Upper lobe of left lung (tissue), 6 donors: ENCODE measurements at regions not wholly inside any gene's neighbourhood (a gene's known extent, or its start where the extent isn't known, plus 50 kb on each side); places are given as distances from the start of the nearest gene placed in this dataset.

ENCODE experiments used
- ATAC-seq, 2 donors: fragments of 200-7000 bp; cut with Tn5 transposase; one replicate each; pipeline ENCODE4 v1.9.1; 2022; ENCODE audit warnings: mild to moderate bottlenecking in 2 of 2, moderate library complexity in 2 of 2; ENCODE audit not compliant: low FRiP score in 2 of 2
- DNase-seq, 2 donors: peaks; one replicate each; pipeline ENCODE4 v3.0.0-alpha.2; 2019 to 2020
- H3K27ac ChIP-seq, 4 donors: fragments of 200-600 bp; sonication (generic); one replicate each; pipeline ENCODE4 v1.5.1; 2016 to 2019
- H3K27me3 ChIP-seq, 4 donors: fragments of 200-600 bp; sonication (generic); one replicate each; pipeline ENCODE4 v1.5.1; 2017 to 2019
- H3K36me3 ChIP-seq, 4 donors: fragments of 200-600 bp; sonication (generic); one replicate each; pipeline ENCODE4 v1.5.1; 2016 to 2019
- H3K4me1 ChIP-seq, 4 donors: fragments of 200-600 bp; sonication (generic); one replicate each; pipeline ENCODE4 v1.5.1; 2018 to 2019
- H3K4me3 ChIP-seq, 4 donors: fragments of 200-600 bp; sonication (generic); one replicate each; pipeline ENCODE4 v1.5.1; 2017 to 2019; ENCODE audit warnings: mild to moderate bottlenecking in 2 of 4, moderate library complexity in 1 of 4
- H3K9me3 ChIP-seq, 4 donors: fragments of 200-600 bp; sonication (generic); one replicate each; pipeline ENCODE4 v1.5.1; 2018 to 2019
- CTCF ChIP-seq, 6 experiments: fragments of 450-650 bp in 4 of 6; fragments of 200-600 bp in 2 of 6; sonication (generic) in 2 of 6; IDR thresholded peaks; one replicate each; pipeline ENCODE4 v1.5.1; 2016 to 2019; ENCODE audit warnings: antibody characterized with exemption in 6 of 6
- EP300 ChIP-seq, 4 donors: sonication (generic); formaldehyde crosslinking; IDR thresholded peaks; one replicate each; pipeline ENCODE4 v1.5.1; 2017; ENCODE audit warnings: antibody characterized with exemption in 4 of 4, control low read depth in 2 of 4
- POLR2A ChIP-seq, 4 donors: fragments of 450-650 bp; IDR thresholded peaks; one replicate each; pipeline ENCODE4 v1.5.1; 2016 to 2017; ENCODE audit warnings: antibody characterized with exemption in 4 of 4, mild to moderate bottlenecking in 2 of 4
- POLR2AphosphoS5 ChIP-seq, 2 donors: sonication (generic); formaldehyde crosslinking; IDR thresholded peaks; one replicate each; pipeline ENCODE4 v1.5.1; 2017; ENCODE audit warnings: antibody characterized with exemption in 2 of 2
- WGBS, 2 donors: methylation state at CpG; one replicate each; pipeline ENCODE4 v1.1.5; 2017 to 2018; 5-methylcytosine and 5-hydroxymethylcytosine counted together
- donor health status: DM: no; HTN: no; CAD: no; lungs with moderate emphysema.
- donor health status: DM: no; HTN: yes; CAD: no; lungs with severe emphysema.

DNA sequence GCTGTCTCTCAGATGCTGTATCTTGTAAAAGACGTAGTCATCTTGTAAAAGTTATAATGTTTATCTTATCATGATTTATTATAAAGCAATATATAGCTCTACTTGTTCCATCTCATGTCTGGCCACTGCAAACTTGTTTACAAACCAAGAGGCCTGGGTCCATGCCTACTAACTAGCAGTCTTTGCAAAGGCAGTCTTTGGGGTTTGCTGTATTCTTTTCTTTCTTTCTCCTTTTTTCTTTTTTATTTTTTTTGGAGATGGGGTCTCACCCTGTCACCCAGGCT is 272.6 kb downstream of the GATA3 start:
- Histone ChIP-seq H3K4me3 (no peak overlapping the region), H3K9me3 (no peaks in the 10 kb centered on the region), H3K27me3 (peaks cover 0 to 4% (median 0%) of the 10 kb centered on the region in 4 donors), H3K36me3 (no peaks in the 10 kb centered on the region), H3K27ac (no peak overlapping the region), H3K4me1 (peaks cover 0 to 3% (median 1%) of the 10 kb centered on the region in 4 donors)
- no peak for ATAC-seq
- DNase-seq: no peak
- no peak for TF ChIP-seq POLR2A (IDR thresholded peaks at IDR 0.05)
- no peak for TF ChIP-seq EP300 (IDR thresholded peaks at IDR 0.05)
- TF ChIP-seq CTCF (IDR thresholded peaks at IDR 0.05): no peak
- TF ChIP-seq POLR2AphosphoS5 (IDR thresholded peaks at IDR 0.05): no peak
- 57% methylated on average over 1 of the region's 1 CpG for WGBS, 2 donors

DNA sequence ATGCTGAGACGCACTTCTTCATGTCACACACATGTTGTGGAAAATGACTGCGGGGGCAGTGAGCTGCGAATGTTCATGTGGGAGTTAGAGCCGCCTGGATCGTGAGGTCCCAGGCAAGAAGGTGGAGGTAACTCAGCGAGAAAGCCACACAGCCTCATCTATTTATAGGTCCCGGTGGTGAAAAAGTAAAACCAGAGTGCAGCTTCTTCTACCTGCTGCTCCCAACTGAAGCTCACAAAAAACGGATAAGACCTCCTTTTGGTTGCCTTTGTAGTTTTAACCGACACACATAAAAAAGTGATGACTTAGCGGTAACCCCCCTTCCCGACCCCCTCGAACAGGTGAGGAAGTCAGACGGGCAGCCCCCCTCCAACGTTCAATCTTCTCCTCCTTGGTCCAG is 276.9 kb downstream of the GATA3 start:
- WGBS, 2 donors: 67 to 68% methylated on average over 14 of the region's 14 CpGs

GRCh38 chr10:8331896-8332729 is 277.6 kb downstream of the GATA3 start:
- H3K4me1 ChIP-seq: peaks cover 0 to 14% (median 6%) of the 10 kb centered on the region in 4 donors
- WGBS, 2 donors: 5 to 6% methylated on average over 29 to 34 of the region's 34 CpGs
- H3K27me3 ChIP-seq: peaks cover 0 to 7% (median 0%) of the 10 kb centered on the region in 4 donors
- no peak for TF ChIP-seq POLR2A (IDR thresholded peaks at IDR 0.05)
- TF ChIP-seq POLR2AphosphoS5 (IDR thresholded peaks at IDR 0.05): peak in 1 of 2 donors; percentile 28
- H3K36me3 ChIP-seq: no peaks in the 10 kb centered on the region
- ATAC-seq (peak; percentile 80 to 81), DNase-seq (peak; percentile 56 to 90)
- no peaks in the 10 kb centered on the region for H3K9me3 ChIP-seq
- no peak overlapping the region for H3K27ac ChIP-seq
- H3K4me3 ChIP-seq: peak overlapping the region in 3 of 4 donors; percentile 15 to 36 (median 26)

More for the DNA sequence above, 276.9 kb downstream of the GATA3 start:
- Histone ChIP-seq H3K27me3 (peaks cover 0 to 7% (median 0%) of the 10 kb centered on the region in 4 donors), H3K36me3 (no peaks in the 10 kb centered on the region), H3K9me3 (no peaks in the 10 kb centered on the region), H3K4me1 (peaks cover 0 to 11% (median 6%) of the 10 kb centered on the region in 4 donors), H3K27ac (no peak overlapping the region), H3K4me3 (no peak overlapping the region)
- DNase-seq (no peak), ATAC-seq (no peak)
- TF ChIP-seq POLR2AphosphoS5 (IDR thresholded peaks at IDR 0.05) (no peak), POLR2A (IDR thresholded peaks at IDR 0.05) (no peak), EP300 (IDR thresholded peaks at IDR 0.05) (no peak), CTCF (IDR thresholded peaks at IDR 0.05) (no peak)

DNA sequence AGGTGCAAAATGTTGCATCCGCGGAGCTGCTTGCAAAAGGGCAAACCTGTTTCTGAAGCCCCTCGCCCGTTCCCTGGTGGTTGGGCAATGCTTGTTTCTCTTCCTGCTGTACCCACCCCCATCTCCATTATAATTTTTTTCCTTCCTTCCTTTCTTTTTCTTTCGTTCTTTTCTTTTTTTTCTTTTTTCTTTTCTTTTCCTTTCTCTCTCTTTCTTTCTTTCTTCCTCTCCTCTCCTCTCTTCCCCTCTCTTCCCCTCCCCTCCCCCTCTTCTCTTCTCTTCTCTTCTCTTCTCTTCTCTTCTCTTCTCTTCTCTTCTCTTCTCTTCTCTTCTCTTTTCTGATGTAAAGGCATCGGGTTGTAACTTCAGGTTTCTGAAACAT is 278.2 kb downstream of the GATA3 start:
- Histone ChIP-seq H3K4me3 (peak overlapping the region in 3 of 4 donors; percentile 15 to 36 (median 26)), H3K9me3 (no peaks in the 10 kb centered on the region), H3K36me3 (no peaks in the 10 kb centered on the region), H3K27me3 (peaks cover 0 to 7% (median 0%) of the 10 kb centered on the region in 4 donors), H3K27ac (no peak overlapping the region), H3K4me1 (peaks cover 0 to 17% (median 6%) of the 10 kb centered on the region in 4 donors)
- 3 to 12% methylated on average over 6 of the region's 6 CpGs for WGBS, 2 donors
- TF ChIP-seq EP300 (IDR thresholded peaks at IDR 0.05) (no peak), POLR2AphosphoS5 (IDR thresholded peaks at IDR 0.05) (no peak), POLR2A (IDR thresholded peaks at IDR 0.05) (no peak), CTCF (IDR thresholded peaks at IDR 0.05) (no peak)
- DNase-seq (no peak), ATAC-seq (no peak)

- H3K36me3 ChIP-seq: no peaks in the 10 kb centered on the region
- H3K4me1 ChIP-seq: peaks cover 0 to 17% (median 6%) of the 10 kb centered on the region in 4 donors
- no peak overlapping the region for H3K27ac ChIP-seq
- peaks cover 0 to 7% (median 0%) of the 10 kb centered on the region in 4 donors for H3K27me3 ChIP-seq
- H3K4me3 ChIP-seq: no peak overlapping the region
- DNase-seq: no peak
- TF ChIP-seq POLR2AphosphoS5 (IDR thresholded peaks at IDR 0.05) (no peak), EP300 (IDR thresholded peaks at IDR 0.05) (no peak), CTCF (IDR thresholded peaks at IDR 0.05) (no peak), POLR2A (IDR thresholded peaks at IDR 0.05) (no peak)
- H3K9me3 ChIP-seq: no peaks in the 10 kb centered on the region
- no peak for ATAC-seq
- 88 to 91% methylated on average over 7 of the region's 7 CpGs for WGBS, 2 donors
Observed at GRCh38 chr10:8334631-8335030, 280.1 kb downstream of the GATA3 start.
